SK-N-SH (cell line): ENCODE measurements at regions not wholly inside any gene's neighbourhood (a gene's known extent, or its start where the extent isn't known, plus 50 kb on each side); places are given as distances from the start of the nearest gene placed in this dataset.

Experiments used
- CTCF ChIA-PET: fragments of 300-600, 350-600 bp; formaldehyde crosslinking; extraction: SDS; loops from one replicate; lab custom pipeline; 2021; lab: Yijun Ruan, JAX
- POLR2A ChIA-PET: fragments of 350-600 bp; sonication (Branson Sonifier 250); formaldehyde crosslinking; extraction: SDS; loops from one replicate; lab custom pipeline; 2020; ENCODE audit warnings: antibody characterized with exemption, inconsistent platforms; lab: Yijun Ruan, JAX
- DNase-seq: peaks from one replicate; pipeline ENCODE4 v3.0.0; 2012
- H2AFZ ChIP-seq: fragments of 200-600 bp; sonication (generic); 2 replicates; pipeline ENCODE4 v1.8.1; 2016; ENCODE audit warnings: antibody characterized with exemption, mild to moderate bottlenecking, low read depth
- H3F3A ChIP-seq: fragments of 200-600 bp; sonication (generic); replicated peaks from 2 replicates; pipeline ENCODE3; 2016; ENCODE audit warnings: antibody characterized with exemption, mild to moderate bottlenecking; ENCODE audit not compliant: insufficient read depth
- H3K27ac ChIP-seq, 2 experiments: fragments of 200-500 bp in 1 of 2; fragments of 200-600 bp in 1 of 2; sonication (Bioruptor generic) in 1 of 2; sonication (generic), shearing (Covaris generic) in 1 of 2; 2 replicates each; pipeline versions ENCODE4 v1.5.1 to v1.6.1; 2014 to 2016; ENCODE audit warnings: low read depth in 2 of 2, inconsistent platforms in 1 of 2, low read length in 1 of 2, mild to moderate bottlenecking in 1 of 2, mixed read lengths in 1 of 2
- H3K27me3 ChIP-seq: fragments of 200-600 bp; sonication (generic), shearing (Covaris generic); 2 replicates; pipeline ENCODE4 v1.6.1; 2016; ENCODE audit warnings: mixed run types; ENCODE audit not compliant: insufficient read depth
- H3K36me3 ChIP-seq, 2 experiments: fragments of 200-500 bp in 1 of 2; fragments of 200-600 bp in 1 of 2; sonication (Bioruptor generic) in 1 of 2; sonication (generic) in 1 of 2; replicated peaks in 1 of 2; 2 replicates each; pipeline versions ENCODE3 to v1.5.1; 2014 to 2016; ENCODE audit warnings: low read length in 1 of 2, mild to moderate bottlenecking in 1 of 2; ENCODE audit not compliant: insufficient read depth in 2 of 2, control insufficient read depth in 1 of 2
- H3K4me1 ChIP-seq, 2 experiments: fragments of 200-500 bp in 1 of 2; fragments of 200-600 bp in 1 of 2; sonication (Bioruptor generic) in 1 of 2; sonication (generic), shearing (Covaris generic) in 1 of 2; 2 replicates each; pipeline versions ENCODE4 v1.5.1 to v1.6.1; 2014 to 2016; ENCODE audit warnings: low read depth in 1 of 2, low read length in 1 of 2, mixed run types in 1 of 2; ENCODE audit not compliant: insufficient read depth in 2 of 2, control insufficient read depth in 1 of 2
- H3K4me2 ChIP-seq: fragments of 200-600 bp; sonication (generic), shearing (Covaris generic); 2 replicates; pipeline ENCODE4 v1.6.1; 2017; ENCODE audit warnings: mixed run types
- H3K4me3 ChIP-seq, 2 experiments: fragments of 200-500 bp in 1 of 2; fragments of 200-600 bp in 1 of 2; sonication (Bioruptor generic) in 1 of 2; sonication (generic), shearing (Covaris generic) in 1 of 2; 2 replicates each; pipeline versions ENCODE4 v1.5.1 to v1.8.1; 2014 to 2016; ENCODE audit warnings: low read depth in 2 of 2, inconsistent platforms in 1 of 2, low read length in 1 of 2, mild to moderate bottlenecking in 1 of 2, mixed read lengths in 1 of 2, moderate library complexity in 1 of 2
- H3K79me2 ChIP-seq: fragments of 200-600 bp; sonication (generic); 2 replicates; pipeline ENCODE4 v1.8.1; 2017; ENCODE audit warnings: mild to moderate bottlenecking; ENCODE audit not compliant: insufficient read depth
- H3K9ac ChIP-seq: fragments of 200-600 bp; sonication (generic); 2 replicates; pipeline ENCODE4 v1.6.1; 2017; ENCODE audit warnings: mixed run types
- H3K9me2 ChIP-seq: fragments of 200-600 bp; sonication (generic); 2 replicates; pipeline ENCODE4 v1.6.1; 2017; ENCODE audit warnings: mixed run types
- H3K9me3 ChIP-seq: fragments of 200-600 bp; sonication (generic); 2 replicates; pipeline ENCODE4 v1.6.1; 2017; ENCODE audit warnings: mixed run types, mild to moderate bottlenecking, moderate library complexity
- H4K20me1 ChIP-seq: fragments of 200-600 bp; sonication (generic); 2 replicates; pipeline ENCODE4 v1.6.1; 2017; ENCODE audit warnings: mild to moderate bottlenecking, mixed run types; ENCODE audit not compliant: insufficient read depth
- ELF1 ChIP-seq: IDR thresholded peaks from 2 replicates; pipeline ENCODE4 v1.4.0; 2012
- EP300 ChIP-seq, 2 experiments: IDR thresholded peaks; 2 replicates each; pipeline versions ENCODE4 v1.4.0 to v1.6.1; 2012; ENCODE audit warnings: borderline replicate concordance in 1 of 2, low read depth in 1 of 2, low read length in 1 of 2
- GABPA ChIP-seq: IDR thresholded peaks from 2 replicates; pipeline ENCODE4 v1.4.0; 2012; ENCODE audit warnings: low read depth, mild to moderate bottlenecking
- IRF3 ChIP-seq: fragments of 150-350 bp; IDR thresholded peaks from 2 replicates; pipeline ENCODE4 v1.6.1; 2016; ENCODE audit warnings: mild to moderate bottlenecking, low read depth, low read length
- MEF2A ChIP-seq: IDR thresholded peaks from 2 replicates; pipeline ENCODE4 v1.4.0; 2012; ENCODE audit warnings: low read depth, borderline replicate concordance
- MXI1 ChIP-seq: IDR thresholded peaks from 2 replicates; pipeline ENCODE4 v1.6.1; 2012; ENCODE audit warnings: mild to moderate bottlenecking, low read depth, low read length, improper control_type of control experiment
- NFIC ChIP-seq: IDR thresholded peaks from 2 replicates; pipeline ENCODE4 v1.4.0; 2012; ENCODE audit warnings: borderline replicate concordance
- NRF1 ChIP-seq: IDR thresholded peaks from 2 replicates; pipeline ENCODE4 v1.6.1; 2012; ENCODE audit warnings: low read depth, mild to moderate bottlenecking, low read length
- REST ChIP-seq: IDR thresholded peaks from 2 replicates; pipeline ENCODE4 v1.6.1; 2012; ENCODE audit warnings: mild to moderate bottlenecking, low read depth, low read length, moderate library complexity
- RFX5 ChIP-seq: IDR thresholded peaks from 2 replicates; pipeline ENCODE4 v1.6.1; 2012; ENCODE audit warnings: mild to moderate bottlenecking, improper control_type of control experiment, low read length
- TAF1 ChIP-seq: IDR thresholded peaks from 2 replicates; pipeline ENCODE4 v1.6.1; 2012; ENCODE audit warnings: low read depth, mild to moderate bottlenecking, low read length, moderate library complexity, borderline replicate concordance
- TEAD4 ChIP-seq: IDR thresholded peaks from 2 replicates; pipeline ENCODE4 v1.4.0; 2012; ENCODE audit warnings: mild to moderate bottlenecking, borderline replicate concordance; ENCODE audit not compliant: insufficient read depth
- USF1 ChIP-seq: IDR thresholded peaks from 2 replicates; pipeline ENCODE4 v1.4.0; 2012; ENCODE audit warnings: low read depth, borderline replicate concordance
- YY1 ChIP-seq: IDR thresholded peaks from 2 replicates; pipeline ENCODE4 v1.4.0; 2012; ENCODE audit warnings: low read depth, mild to moderate bottlenecking
- WGBS: methylation state at CpG from one replicate; pipeline ENCODE4 v1.1.6; 2017; ENCODE audit warnings: low lambda C conversion rate; 5-methylcytosine and 5-hydroxymethylcytosine counted together
- TF ChIP-seq, protein P1 (sequence below): IDR thresholded peaks from 2 replicates; pipeline ENCODE4 v1.4.0; 2012; ENCODE audit warnings: low read depth

GRCh38 chr15:98150084-98150483 lies 189.6 kb downstream of the ARRDC4 start:
- Histone ChIP-seq H3K79me2 (no peaks in the 10 kb centered on the region), H3K9me2 (no peaks in the 10 kb centered on the region), H2AFZ (no peak overlapping the region), H4K20me1 (no peaks in the 10 kb centered on the region), H3F3A (peaks cover 6% of the 10 kb centered on the region), H3K9me3 (no peaks in the 10 kb centered on the region), H3K27ac (no peak overlapping the region), H3K36me3 (no peaks in the 10 kb centered on the region), H3K27me3 (no peaks in the 10 kb centered on the region), H3K4me3 (no peak overlapping the region), H3K4me2 (no peak overlapping the region), H3K4me1 (no peaks in the 10 kb centered on the region), H3K9ac (no peak overlapping the region)
- WGBS, result 7% methylated on average over 2 of the region's 2 CpGs
- ChIA-PET CTCF (interaction anchor here (0.8 to 1.0 kb wide), 2 partner anchors 172 to 250 kb away, joined by 3 read pairs; no protein-coding TSS in a partner anchor), POLR2A (no interaction called here)
- DNase-seq, result no peak
- TF ChIP-seq MEF2A (no peak), ELF1 (no peak), MXI1 (no peak), TAF1 (no peak), REST (no peak), EP300 (IDR thresholded peaks at IDR 0.05; ENCODE audit: borderline replicate concordance in 1 of 2, low read depth in 1 of 2, low read length in 1 of 2) (no peak), USF1 (no peak), YY1 (no peak), RFX5 (no peak), NRF1 (no peak), IRF3 (no peak), NFIC (no peak), GABPA (no peak), TEAD4 (no peak)
- TF ChIP-seq, protein P1, sequence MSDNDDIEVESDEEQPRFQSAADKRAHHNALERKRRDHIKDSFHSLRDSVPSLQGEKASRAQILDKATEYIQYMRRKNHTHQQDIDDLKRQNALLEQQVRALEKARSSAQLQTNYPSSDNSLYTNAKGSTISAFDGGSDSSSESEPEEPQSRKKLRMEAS, result no peak
